Left renal cortex interstitium (tissue), 4 donors: ENCODE measurements at regions not wholly inside any gene's neighbourhood (a gene's known extent, or its start where the extent isn't known, plus 50 kb on each side); places are given as distances from the start of the nearest gene placed in this dataset.
"Not testable (repeated sequence)": the region's sequence is repeated elsewhere in the genome, so short reads cannot be mapped to it uniquely, and the experiment has no call there.

ENCODE experiments used
- DNase-seq, 4 donors: peaks; one replicate each; pipeline ENCODE4 v3.0.0-alpha.2; 2013; ENCODE audit warnings: low read depth in 4 of 4, low spot score in 2 of 4, missing footprints in 1 of 4

- no peak for DNase-seq
These were observed 70.0 kb downstream of the MZT1 start for GRCh38 chr13:72657379-72657778.

GRCh38 chr13:72656357-72656756 is 71.1 kb downstream of the MZT1 start:
- DNase-seq: no peak

GRCh38 chr13:72653506-72653905 is 73.9 kb downstream of the MZT1 start:
- no peak for DNase-seq

DNA sequence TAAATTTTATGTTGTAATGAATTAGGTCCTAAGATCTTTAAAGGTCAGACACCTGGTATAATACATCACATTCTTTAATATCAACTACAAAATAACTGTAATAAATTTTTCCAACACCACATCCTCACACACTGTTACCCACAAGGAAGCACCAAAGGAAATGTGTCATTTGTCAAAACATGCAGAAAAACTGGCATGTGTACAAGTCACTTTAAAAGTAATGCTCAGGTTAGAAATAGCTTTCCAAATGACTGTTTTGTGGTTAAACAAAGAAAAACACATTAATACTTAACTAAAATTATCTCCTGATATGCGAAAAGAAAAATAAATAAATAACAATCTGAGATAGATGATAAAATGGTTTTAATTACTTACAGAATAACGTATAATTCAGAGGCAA is 74.7 kb downstream of the MZT1 start:
- DNase-seq: no peak

DNA sequence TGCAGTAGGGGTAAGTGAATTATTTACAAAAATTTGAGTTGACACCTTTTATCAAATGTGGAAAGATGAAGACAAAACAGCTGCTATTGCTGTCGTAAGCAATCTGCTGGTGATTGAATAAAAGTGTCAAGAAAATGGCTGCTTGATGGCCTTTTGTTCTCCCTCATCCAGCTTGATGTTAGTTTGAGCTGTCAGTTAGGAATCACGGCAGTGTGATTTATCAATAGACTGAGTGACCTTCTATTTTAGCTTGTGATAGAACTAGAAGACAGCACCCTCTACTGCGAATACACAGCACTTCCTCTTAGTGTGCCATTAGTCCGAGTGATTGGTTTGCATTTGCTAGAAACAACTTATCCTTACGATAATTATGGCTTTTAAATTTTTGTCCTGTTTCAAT is 76.3 kb downstream of the MZT1 start:
- DNase-seq: peak in 1 of 4 donors; percentile 17

GRCh38 chr13:72650051-72650700 is 77.3 kb downstream of the MZT1 start:
- peak in 1 of 4 donors; percentile 16 for DNase-seq

- no peak for DNase-seq
These were observed 78.8 kb downstream of the MZT1 start for GRCh38 chr13:72648513-72649065.

GRCh38 chr13:72647422-72647821 is 80.0 kb downstream of the MZT1 start:
- no peak for DNase-seq

DNA sequence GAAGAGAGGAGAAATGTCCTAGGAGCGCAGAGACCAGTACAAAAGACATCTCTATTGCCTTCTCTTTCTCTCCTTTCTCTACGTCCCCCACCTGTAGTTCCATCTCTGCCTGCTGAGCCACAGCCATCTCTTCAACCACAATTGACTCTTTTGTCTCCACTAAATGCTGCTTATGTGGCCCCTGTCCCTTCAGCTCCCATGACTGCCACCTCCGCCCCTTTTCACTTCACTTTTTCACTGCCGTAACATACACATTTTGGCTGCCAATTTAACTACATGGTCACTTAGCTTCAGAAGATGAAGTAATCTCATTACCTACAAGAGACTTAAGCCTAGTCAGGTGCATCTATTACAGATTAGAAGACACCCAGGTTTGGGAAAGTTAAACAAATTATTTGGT is 81.9 kb downstream of the MZT1 start:
- no peak for DNase-seq

- DNase-seq: no peak
These were observed 84.0 kb downstream of the MZT1 start for GRCh38 chr13:72643311-72643989.

- DNase-seq: no peak
These were observed 88.1 kb downstream of the MZT1 start for GRCh38 chr13:72639377-72639776.

DNA sequence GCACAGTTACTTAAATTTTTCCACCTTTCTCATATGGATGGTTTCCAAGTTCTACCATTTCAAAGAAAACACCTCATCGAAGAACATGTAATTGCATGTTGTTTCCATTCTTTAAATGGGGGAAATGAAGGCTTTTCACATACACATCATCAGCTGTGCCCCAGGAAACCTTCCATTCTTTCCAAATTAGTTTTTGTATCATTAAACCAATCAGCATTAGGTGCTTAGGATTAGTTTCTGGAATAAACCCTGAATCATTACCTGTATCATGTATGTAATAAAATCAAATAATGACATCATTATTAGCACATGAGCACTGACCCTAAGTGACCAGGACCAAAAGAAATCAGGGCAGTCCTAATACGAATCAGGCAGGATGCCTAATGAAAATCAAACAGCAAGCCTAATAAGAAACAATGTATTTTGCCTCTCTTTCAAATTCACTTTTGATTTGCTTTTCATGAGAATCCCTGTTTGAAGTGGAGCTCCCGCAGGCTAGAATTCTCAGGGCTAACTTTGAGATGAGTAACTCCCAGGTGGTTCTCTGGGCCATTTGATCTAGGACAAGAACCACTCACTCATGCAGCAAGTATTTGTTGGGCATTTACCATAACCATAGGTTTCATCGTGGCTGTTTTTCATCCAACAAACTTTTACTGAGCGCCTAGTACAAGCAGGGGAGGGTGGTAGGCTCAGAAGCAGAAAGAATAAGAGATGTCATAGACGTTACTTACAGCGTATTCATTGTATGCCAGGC is 89.2 kb downstream of the MZT1 start:
- DNase-seq: no peak

DNA sequence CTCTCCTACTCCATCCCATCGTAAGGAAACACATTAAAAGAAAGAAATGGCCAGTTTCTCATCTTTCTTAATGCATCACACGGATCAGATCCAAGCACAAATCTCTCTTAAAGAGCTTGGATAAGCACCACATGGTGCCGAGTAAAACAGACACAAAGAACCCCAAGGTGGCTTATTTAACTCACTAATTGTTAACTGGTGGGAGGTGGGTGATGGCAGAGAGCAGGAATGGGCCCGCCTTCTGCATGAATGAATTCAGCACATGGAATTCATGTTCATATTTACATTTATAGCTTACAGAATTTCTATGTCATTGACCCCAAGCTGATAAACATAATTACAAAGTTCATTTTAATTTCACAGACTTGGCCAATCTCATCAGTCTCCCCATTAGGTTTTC is 89.9 kb downstream of the MZT1 start:
- no peak for DNase-seq

DNA sequence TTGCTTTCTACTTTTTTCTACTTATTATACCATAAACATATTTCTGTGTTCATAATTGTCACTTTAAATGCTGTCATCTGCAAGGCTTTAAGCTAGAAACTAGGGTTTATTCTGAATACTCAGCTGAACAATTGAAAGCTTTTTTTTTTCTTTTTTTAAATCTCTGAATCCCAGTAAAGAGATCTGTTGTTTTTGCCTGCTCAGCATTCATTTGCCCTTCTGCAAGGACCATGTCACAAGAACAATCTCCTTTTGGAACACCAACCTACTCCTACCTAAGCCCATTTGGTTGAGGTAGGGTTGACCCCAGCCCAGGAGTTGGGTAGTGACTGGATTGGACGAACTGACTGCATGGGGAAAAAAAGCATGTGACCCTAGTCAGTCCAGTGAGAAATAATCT is 92.6 kb downstream of the MZT1 start:
- no peak for DNase-seq

DNA sequence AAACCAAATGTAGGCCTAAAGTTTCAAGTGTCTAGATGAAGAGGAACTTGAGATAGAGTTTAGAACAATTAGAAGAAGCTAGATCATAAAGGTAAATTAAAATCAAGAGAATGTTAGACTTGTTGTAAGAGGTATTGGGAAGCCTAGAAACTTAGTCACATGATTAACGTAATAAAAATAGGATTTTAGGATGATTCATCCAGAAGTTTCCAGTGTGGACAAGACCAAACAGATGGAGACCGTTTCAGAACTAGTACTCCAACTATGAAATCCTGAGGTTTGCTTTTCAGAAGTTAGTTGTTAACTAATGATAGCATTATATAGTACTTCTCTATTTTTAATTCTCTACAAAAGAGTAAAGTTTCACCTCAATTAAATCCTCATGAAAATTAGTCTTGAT is 104.9 kb downstream of the MZT1 start:
- DNase-seq: no peak

DNA sequence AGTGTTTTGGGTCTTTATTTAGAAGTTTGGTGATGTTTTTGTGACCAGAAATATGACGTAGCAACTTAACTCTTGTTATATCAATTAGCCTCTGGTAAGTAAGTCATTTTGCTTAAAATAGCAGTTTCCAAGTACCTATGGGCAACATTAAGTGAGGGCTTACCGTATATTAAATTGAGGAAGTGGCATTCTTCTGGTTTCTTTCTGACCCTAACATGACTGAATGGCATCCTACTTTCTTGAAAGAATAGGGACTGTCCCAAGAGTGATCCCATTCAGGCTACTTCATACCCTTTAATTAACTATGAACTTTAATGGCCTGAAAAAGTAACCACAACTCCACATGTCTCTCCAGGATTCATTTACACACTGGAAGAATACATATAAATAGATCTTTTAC is 106.6 kb downstream of the MZT1 start:
- DNase-seq: no peak

GRCh38 chr13:72617951-72618350 is 109.5 kb downstream of the MZT1 start:
- no peak for DNase-seq

- no peak for DNase-seq
These were observed 110.2 kb downstream of the MZT1 start for GRCh38 chr13:72617186-72617585.

GRCh38 chr13:72610251-72610891 is 117.1 kb downstream of the MZT1 start:
- DNase-seq: not testable (repeated sequence)

DNA sequence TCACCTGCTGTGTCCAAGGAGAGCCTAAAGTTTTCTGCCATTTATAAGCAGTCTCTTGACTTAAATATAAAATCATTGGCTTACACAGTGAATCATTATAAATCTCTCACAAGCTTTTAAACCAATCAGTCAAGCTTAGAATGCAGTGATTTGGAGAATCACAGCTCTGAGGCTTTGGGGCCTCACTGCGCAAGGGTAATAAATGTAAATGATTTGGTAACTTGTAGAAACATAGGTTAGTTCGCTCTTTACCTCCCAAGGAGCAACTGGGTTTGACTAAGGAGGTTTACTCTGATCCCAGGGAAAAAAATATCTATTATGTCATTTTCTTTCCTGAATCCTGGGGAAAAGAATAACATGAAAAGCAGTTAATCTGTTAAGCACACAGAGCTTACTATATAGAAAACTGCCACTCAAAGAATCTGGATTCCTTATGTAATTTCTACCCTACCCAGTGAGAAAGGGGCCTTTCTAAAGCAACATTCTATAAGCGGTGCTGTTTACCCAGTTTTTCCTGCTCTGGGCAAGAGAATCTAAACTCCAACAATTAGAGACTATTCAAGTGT is 128.2 kb downstream of the MZT1 start:
- peak in 2 of 4 donors; percentile 10 to 15 for DNase-seq
